ENCODE measurements at regions not wholly inside any gene's neighbourhood (a gene's known extent, or its start where the extent isn't known, plus 50 kb on each side); places are given as distances from the start of the nearest gene placed in this dataset.

DNA sequence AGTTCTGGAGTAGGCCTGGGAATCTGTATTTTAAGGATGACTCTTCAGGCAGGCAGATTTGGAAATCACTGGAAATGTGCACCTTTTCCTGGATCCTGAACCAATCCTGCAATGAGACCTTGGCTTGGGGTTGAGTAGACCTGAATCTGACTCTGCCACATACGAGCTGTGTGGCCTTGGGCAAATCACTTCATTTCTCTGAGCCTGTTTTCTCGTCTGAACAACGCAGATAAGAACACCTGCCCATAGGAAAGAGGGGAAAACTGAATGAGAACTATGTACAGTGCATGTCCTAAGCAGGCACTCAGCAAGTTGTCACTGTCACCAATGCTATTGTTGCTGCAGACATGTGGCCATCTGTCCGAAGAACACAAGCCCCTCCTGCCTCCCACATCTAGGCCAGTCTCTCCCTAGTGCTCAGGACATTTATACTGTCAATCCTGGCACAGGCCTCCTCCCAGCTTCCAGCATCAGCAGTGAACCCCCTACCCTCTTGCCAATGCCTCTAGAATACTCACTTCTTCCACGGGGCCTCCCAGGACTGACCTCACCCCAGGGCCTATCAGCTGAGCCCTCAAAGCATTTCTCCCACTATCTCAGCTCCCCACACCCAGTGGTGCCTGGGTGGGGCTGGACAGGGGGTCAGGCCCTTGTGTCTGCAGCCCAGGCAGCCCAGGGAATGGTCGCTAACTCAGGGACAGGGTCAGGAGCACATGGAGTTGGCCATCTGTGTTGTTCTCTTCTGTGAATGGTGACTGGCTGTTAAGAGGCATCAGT lies 88.8 kb upstream of the ZBTB40 start:
- no peak for DNase-seq

- no peak for DNase-seq
Observed at GRCh38 chr1:22363403-22364325, 88.0 kb upstream of the ZBTB40 start.

DNA sequence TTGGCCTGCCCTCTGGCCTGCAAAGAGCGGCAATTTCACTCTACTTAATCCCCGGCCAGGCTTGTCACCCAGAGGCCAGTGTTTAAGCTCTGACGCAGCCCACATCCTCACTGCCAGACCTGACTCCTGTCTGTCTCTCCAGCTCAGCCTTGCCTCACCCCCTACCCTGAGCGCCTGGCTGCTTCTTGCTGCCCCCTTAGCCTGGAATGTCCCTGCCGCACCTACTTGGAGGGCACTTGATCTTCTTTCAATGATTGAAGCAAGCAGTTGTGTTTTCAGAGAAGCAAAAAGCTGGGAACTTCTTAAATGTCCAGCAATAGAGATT lies 87.4 kb upstream of the ZBTB40 start:
- DNase-seq: no peak

DNA sequence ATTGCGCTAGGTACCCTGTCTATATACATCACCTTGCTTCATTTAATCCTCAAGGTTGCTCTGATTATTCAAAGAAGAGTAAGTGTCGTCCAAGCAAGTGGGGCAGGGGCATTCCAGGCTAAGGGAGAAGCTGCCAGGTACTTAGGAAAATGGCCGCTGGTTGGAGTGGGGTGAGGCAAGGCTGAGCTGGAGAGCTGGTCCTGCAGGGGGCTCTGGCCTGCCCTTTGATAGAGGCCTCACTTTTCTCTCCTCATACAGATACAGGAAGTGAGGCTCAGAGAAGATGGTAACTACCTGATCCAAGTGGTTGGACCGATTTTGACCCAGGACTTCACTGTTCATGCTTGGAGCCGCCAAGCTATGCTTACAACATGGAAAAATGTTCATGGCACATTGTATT lies 86.9 kb upstream of the ZBTB40 start:
- no peak for DNase-seq

- no peak for DNase-seq
Observed at GRCh38 chr1:22365331-22366295, 86.0 kb upstream of the ZBTB40 start.

DNA sequence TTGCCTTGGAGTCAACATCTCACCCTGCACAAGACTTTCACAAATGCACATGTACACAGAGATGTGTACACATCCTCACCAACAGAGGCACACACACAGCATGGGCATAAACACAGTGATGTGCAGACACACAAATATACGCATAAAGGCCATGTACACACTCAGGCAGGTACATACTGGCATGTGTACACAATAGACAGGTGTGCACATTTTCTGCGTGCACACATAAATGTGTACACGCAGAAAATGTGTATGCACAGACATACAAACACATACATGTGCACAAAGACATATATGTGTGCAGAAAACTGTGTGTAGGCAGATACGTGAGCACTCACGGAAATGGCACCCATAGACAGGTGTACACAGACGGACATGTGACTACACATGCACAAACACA lies 85.3 kb upstream of the ZBTB40 start:
- DNase-seq: no peak

GRCh38 chr1:22368125-22368524 lies 83.5 kb upstream of the ZBTB40 start:
- no peak for DNase-seq

- no peak for DNase-seq
Observed at GRCh38 chr1:22369294-22370189, 82.1 kb upstream of the ZBTB40 start.

GRCh38 chr1:22370190-22370498 lies 81.5 kb upstream of the ZBTB40 start:
- DNase-seq: no peak

DNA sequence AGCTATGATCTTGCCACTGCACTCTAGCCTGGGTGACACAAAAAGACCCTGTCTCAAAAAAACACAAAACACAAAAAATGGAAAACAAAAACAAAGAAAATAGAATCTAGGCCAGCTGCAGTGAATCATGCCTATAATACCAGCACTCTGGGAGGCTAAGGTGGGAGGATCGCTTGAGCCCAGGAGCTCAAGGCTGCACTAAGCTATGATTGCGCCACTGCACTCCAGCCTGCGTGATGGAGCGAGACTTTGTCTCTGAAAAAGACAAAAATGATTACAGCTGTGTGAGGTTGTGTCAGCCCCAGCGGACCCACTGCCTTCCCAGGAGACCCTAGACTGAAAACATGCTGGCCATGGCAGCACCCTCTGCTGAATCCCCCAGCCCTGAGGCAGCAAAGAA lies 80.2 kb upstream of the ZBTB40 start:
- DNase-seq: no peak

DNA sequence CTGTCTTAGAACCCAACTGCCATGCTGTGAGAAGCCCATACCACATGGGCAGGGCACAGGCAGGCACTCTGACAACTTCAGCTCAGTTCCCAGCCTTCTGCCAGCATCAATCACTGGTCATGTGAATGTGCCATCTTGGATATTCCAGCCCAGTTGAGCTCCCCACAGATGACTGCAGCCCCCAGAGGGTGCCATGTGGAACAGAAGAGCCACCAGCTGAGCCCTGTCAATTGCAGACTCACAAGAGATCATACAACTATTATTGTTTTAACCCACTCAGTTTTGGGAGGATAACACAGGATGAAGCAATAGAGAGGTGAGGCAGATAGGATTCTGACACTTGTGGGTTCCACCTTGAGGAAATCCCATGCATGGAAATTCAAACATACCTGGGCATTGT lies 78.4 kb upstream of the ZBTB40 start:
- no peak for DNase-seq

DNA sequence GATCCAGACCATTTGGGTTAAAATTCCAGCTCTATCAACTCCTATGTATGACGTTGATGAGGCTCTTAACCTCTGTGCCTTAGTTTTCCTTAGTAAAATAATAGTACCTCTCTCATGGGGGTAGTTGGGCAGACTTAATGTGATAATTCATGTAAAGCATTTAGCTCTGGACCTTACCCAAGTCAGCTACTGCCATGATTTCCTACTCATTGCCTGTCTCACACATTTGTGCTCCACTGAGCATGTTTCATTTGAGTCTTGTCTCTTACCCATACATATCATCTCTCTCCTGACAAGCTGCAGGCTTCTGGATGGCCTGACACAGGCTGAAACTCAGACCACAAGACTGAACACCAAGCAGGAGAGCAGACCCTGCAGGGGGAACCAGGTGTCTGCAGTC lies 77.7 kb upstream of the ZBTB40 start:
- DNase-seq: no peak

DNA sequence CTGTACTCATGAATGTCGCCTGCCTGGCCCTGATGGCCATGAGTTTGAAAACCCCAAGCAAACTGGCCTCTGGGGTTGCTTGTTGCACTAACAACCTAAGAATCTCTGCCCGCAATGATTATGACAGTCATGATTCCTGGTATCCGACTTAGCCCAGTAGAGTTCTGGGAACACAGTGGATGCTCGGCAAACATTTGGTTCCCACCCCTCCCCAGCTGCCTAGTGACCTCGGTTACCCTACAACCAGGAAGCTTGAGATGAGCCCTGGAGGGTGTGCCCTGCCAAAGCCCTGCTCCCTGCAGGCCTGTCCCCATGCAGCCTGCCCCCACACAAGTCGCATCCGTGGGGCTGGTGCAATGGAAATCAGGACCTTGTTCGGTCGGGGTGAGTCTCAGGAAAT lies 76.0 kb upstream of the ZBTB40 start:
- no peak for DNase-seq

DNA sequence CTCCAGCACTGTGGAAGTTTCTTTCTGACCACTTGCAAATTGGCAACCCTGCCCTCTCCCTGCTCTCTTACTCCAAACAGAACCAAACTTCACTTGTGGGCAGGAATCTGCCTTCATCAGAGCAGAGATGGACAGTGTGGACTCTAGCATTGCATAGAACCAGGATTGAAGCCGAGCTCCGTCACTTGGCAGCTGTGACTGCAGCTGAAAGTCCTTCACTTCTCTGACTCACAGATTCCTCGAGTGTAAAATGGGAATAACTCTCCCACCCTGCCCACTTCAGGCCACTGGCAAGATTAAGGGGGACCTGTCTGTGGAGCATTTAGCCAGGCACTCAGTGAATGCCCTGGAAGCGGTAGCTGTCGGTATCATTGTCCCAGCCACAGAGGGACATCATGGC lies 75.7 kb upstream of the ZBTB40 start:
- no peak for DNase-seq

DNA sequence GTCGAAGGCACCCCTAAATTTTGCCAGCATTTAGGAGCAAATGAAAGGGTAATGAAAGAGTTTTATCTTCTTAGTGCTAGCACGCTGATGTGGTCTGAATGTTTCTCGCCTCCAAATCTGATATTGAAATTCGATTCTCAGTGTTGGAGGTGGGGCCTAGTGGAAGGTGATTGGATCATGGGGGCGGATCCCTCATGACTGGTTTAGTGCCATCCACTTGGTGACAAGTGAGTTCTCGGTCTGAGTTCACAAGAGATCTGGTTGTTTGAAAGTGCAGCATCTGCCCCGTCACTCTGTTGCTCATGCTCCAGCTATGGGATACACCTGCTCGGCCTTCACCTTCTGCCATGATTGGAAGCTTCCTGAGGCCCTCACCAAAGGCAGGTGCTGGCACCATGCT lies 75.1 kb upstream of the ZBTB40 start:
- DNase-seq: no peak

DNA sequence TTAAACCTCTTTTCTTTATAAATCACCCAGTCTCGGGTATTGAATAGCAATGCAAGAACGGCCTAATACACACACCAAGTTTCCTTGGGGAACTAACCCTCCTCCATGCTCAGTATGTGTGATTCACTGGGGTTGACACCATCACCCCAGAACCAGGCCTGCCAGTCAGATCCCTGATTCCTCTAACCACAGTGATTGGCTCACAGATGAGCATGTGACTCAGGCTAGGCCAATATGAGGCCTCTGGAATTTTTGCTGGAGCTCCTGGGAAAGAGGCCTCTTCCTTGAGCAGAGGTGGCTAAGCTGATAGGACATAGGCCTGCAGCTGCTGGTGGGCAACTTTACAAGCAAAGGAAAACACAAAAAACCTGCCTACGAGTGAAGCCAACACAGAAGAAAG lies 74.7 kb upstream of the ZBTB40 start:
- no peak for DNase-seq

DNA sequence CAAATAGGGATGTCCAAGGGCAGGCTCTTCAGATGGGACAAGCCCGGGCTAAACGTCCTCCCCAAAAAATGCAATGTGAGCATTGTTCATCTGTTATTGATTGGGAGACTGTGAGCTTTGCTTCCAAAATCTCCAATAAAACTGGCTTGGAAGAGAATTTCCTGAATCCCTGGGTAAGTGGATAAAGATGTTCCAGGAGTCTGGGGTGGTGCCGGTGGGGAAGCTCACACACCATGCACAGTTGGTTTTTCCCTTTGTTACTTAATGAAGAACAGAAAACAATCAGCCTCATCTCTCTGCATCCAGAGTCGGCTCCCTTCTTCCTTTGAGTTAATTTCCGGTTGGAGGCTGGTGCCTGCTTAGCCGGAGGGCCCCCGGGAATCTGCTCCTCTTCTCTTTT lies 72.1 kb upstream of the ZBTB40 start:
- DNase-seq: no peak

DNA sequence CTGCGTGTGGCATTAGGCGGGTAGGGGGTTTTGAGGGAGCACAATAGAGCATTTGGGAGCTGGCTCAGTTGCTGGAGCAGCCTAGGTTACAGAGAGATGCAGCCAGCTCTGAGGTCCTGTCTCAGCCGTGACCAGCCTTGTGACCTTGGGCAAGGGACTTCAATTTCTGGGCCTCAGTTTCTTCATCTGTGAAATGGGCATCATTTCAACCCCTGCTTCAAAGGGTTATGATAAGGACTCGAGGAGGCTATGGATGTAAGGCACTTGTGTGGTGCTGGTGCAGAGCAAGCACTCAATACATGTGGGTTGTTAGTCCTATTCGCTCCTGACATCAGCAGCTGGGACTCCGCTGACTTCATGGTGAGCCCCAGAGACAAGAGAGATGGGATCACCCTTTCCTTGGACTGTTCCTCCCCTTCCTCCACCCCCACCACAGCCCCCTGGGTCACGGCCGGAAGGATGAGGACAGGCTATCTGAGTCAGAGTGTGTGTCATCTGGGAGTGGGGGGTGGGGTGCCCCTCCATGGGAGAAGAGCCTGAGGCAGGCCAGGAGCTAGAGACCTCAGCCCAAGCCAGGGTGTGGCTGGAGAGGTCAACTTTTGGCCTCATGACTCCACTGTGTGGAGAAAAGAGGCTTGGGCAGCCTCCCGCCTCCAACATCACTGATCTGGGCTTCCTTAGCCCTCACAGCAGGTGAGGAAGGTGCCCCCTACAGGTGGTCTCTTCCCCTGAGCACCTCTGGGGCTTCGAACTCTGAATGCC lies 71.4 kb upstream of the ZBTB40 start:
- DNase-seq: no peak

DNA sequence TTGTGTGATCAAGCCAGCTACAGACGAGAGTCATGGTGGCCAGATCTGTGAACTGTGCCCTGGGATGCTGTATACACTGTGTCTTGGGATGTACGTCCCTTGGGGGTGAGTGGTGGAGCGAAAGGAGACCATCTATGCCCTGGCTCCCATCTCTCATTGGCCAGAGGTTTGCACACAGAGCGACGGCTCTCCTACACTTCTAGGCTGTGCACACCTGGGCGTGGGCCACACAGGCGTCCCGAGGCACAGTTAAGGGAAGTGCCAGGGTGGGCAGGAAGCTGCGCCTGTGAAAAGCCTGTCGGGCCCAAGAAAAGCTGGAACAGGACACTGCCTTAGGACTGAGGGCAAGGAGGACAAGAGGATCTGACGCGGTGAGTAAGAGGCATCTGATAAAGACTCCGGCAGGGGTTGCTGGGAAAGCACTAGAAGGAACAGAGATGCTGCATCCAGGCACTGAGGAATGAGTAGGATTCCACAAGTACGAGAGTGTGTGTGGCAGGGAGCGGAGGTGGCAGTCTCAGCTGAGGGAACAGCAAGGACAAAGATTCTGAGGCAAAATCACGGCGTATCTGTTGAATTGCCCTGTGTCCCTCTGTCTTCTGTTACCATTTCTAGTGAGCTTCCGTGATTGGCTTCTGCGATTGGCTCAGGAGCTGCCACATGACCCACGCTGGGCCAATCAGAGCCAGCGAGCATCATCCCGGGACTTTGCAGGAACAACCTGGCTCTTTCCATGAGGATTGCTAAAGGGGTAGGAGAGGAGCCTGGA lies 67.9 kb upstream of the ZBTB40 start:
- no peak for DNase-seq

GRCh38 chr1:22385537-22385936 lies 66.1 kb upstream of the ZBTB40 start:
- DNase-seq: no peak

GRCh38 chr1:22386774-22387173 lies 64.9 kb upstream of the ZBTB40 start:
- no peak for DNase-seq

Data from SW 1271 (cell line).